GM19099 (cell line): ENCODE measurements at regions not wholly inside any gene's neighbourhood (a gene's known extent, or its start where the extent isn't known, plus 50 kb on each side); places are given as distances from the start of the nearest gene placed in this dataset.

Experiments
- POLR2A ChIP-seq: IDR thresholded peaks from 3 replicates; pipeline ENCODE4 v1.6.1; 2011; ENCODE audit warnings: low read depth; ENCODE audit not compliant: insufficient read length; ENCODE audit errors: extremely low read depth

DNA sequence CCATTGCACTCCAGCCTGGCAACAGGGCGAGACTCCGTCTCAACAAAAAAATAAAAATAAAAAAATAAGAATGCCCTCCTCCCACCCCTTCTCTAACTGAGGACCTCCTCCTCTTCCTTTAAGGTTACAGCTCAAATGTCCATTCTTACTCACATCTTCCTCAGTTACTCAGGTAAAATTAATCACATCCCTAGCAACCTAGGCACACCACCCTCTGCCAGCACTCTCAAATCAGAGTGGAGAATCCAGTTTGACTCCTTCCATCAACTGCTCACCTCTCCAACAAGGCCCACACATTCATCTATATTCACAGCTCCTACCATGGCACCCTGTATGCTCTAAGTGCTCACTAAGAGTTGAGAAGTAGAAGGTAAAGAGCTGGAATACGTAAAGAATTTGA is 254.3 kb downstream of the ZEB2 start:
- TF ChIP-seq POLR2A, result no peak

DNA sequence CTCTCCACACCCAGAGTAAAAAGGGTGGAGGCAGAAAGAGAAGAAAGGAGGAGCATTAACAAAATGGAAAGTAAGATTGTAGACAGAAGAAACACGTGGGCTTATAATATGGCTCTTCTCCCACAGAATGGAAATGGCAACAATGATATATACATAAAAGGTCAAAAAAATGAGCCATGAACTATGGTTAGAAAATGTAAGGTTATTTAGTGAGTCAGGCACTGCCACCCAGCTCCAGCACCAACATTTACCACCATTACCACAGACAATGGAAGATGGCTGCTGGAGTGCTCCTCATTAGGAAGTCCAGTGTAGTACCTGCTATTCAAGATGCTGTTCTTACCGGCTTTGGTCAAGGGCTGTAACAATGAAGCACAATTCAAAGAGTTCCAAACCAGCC is 258.0 kb downstream of the ZEB2 start:
- TF ChIP-seq POLR2A, result no peak

DNA sequence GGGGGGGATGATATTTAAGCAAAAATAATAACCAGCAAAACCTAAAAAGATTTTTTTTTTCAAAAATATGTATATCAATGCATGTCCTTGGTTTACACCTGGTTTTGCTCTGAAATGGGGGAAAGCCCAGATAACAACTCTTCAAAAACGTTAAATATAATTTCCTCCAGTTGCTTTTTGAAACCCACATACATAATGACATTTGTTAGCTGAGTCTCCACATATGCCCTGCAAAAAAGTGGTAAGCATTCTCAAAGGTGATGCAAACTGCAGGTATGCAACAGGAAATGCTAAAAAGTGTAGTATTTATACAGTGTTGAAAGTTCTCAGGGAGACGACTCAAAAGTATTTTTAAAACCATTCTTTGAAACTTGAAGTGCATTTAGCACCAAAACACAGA is 258.6 kb downstream of the ZEB2 start:
- no peak for TF ChIP-seq POLR2A

GRCh38 chr2:144259332-144259731 is 260.6 kb downstream of the ZEB2 start:
- no peak for TF ChIP-seq POLR2A

- no peak for TF ChIP-seq POLR2A
These were observed 261.8 kb downstream of the ZEB2 start for GRCh38 chr2:144258154-144258553.

- no peak for TF ChIP-seq POLR2A
These were observed 262.8 kb downstream of the ZEB2 start for GRCh38 chr2:144256996-144257707.

- no peak for TF ChIP-seq POLR2A
These were observed 265.3 kb downstream of the ZEB2 start for GRCh38 chr2:144254342-144255235.

DNA sequence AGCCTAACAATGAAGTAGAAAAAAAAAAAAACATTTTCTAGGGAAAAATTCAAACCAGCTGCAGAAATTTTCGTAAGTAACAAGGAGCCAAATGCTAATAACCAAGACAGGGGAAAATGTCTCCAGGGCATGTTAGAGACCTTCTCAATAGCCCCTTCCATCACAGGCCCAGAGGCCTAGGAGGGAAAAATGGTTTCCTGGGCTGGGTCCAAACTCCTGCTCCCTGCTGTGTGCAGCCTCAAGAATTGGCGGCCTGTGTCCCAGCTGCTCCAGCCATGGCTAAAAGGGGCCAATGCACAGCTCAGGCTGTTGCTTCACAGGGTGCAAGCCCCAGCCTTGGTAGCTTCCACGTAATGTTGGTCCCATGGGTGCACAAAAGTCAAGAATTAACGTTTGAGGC is 266.2 kb downstream of the ZEB2 start:
- TF ChIP-seq POLR2A, result no peak

DNA sequence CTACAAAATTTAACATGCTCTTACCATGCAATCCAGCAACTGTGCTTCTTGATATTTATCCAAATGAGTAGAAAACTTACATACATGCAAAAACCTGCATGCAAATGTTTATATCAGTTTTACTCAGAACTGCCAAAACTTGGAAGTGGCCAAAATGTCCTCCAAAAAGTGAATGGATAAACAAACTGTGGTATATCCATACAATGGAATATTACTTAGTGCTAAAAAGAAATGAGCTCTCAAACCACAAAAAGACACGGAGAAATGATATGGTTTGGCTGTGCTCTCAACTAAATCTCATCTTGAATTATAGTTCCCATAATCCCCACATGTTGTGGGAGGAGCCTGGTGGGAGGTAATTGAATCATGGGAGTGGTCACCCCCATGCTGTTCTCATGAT is 267.2 kb downstream of the ZEB2 start:
- TF ChIP-seq POLR2A, result no peak

DNA sequence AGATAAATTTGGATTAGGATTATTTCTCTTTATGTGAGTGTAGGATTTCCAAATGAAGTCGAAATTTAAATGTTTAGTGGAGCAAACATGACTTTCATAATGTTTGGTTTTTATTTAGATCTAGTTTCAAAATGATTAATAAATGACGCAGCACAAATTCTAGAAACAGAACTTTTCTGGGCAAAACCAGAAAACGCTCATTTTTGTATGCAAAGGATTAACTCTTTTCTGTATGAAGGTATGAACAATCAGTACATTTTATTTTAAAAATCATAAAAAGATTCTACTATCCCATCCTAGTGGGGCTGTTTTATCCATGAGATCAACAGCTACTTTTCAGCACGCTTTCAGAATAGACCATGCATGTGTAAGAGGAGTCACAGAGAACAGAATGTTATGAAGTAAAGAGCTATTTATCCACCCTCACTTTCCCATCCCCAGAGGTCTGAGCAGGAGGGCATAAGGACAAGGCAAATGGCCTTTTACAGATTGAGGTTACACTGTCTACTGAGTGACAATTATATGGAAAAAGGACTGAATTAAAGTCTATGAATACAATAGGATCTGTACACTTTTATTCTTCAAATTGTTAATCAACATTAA is 270.8 kb downstream of the ZEB2 start:
- TF ChIP-seq POLR2A, result no peak

DNA sequence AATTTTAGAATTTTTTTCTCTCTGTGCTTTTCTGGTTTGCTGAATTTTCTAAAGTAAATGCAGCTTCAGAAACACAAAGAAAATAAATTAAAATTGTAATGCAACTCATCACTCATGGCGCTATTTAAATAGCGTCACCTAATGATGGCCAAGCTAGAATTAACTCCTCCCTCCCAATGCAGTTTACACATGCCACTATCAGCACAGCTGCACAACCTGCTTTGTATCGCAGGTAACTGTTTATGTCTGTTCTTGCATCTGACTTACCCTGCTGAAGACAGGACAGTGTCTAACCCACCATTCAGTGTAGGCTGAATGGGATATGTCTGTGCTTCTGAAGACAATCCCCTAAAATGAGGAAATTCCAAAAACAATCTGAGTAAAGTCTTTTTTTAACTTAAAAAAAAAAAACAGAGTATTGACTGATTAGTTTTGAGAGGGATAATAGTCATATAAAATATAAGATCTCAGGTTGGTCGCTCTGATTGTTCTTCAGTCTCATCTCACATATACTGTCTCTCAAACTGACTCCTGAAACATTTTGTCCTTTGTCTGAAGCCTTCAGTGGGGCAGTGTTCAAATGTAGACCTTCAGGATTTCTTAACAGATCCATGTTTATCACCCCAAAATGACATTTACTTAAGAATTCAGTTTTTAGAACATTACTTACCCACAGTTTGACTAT is 271.4 kb downstream of the ZEB2 start:
- no peak for TF ChIP-seq POLR2A

GRCh38 chr2:144244938-144245337 is 275.0 kb downstream of the ZEB2 start:
- no peak for TF ChIP-seq POLR2A

DNA sequence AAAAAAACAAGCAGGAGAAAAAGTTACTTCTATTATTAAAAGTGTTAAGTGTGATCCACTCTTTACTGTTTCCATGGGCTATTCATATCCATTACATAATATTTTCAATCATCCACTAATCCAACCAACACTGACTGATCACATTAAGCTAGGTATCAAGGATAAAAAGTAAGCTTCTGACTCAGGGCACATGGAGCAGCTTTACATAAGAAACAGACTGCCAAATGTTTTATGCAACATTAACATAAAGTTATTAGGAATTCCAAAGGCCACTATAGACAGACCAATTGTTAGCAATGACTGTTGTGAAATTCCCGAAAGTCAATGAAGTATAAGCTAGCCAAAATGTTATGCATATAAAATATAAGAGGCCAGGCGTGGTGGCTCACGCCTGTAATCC is 277.6 kb downstream of the ZEB2 start:
- no peak for TF ChIP-seq POLR2A

GRCh38 chr2:144241801-144242200 is 278.1 kb downstream of the ZEB2 start:
- no peak for TF ChIP-seq POLR2A

DNA sequence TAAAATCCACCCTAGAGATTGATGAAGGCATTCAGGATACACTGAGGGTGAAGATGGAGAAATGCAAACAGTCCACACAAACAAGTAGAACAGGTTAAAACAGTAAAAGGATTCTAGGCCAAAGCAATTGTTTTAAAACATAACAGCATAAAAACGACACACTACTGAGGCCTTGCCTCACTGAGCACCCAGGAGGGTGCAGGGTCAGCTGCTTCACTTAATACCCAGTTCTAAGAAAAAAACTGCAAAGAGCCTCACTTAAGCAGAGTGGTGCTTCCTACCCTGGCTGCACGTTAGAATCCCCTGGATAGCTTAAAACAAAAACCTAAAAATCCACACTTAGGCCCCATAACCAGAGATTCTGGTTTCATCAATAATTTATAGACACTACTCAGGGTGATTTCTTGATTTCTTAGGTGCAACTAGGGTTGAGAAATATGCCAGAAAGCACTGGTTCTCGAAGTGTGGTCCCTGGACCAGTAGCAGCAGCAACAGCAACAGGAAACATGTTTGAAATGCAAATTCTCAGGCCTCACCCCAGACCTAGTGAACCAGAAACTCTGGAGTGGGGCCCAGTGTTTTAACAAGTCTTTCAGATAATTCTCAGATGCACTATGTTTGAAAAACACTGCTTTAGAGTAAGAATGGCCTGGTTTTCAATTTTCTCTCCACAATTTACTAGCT is 279.1 kb downstream of the ZEB2 start:
- TF ChIP-seq POLR2A, result peak; percentile 28
